ENCODE measurements at regions not wholly inside any gene's neighbourhood (a gene's known extent, or its start where the extent isn't known, plus 50 kb on each side); places are given as distances from the start of the nearest gene placed in this dataset.

DNA sequence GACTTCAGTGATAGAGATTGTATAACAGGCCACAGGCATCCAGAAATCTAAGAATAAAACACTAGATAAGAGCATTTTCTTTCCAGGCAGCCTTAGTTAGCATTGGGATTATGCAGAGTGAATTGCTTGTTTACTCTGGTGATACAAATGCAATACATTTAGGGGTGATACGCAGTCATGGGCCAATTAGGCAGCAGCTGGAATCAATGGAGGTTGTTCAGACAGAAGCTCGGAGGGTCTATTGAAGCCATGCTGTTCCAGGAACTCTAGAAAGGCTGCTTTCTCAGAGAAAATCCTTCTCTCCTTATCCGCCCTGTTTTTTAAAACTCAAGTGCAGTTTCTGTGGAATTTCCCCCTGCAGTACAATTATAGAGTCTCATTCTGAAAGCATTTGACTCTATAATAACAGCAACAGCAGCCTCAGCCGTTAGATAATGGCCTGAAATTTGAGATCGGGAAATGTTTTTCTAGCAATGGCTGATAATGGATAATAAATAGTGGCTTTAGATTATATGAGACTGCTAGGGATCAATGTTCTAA lies 364.3 kb upstream of the HS3ST5 start:
- no peak for FAIRE-seq
- Histone ChIP-seq H2AFZ (ENCODE audit: low read depth, low read length) (no peak overlapping the region), H3K4me1 (ENCODE audit: control insufficient read depth, extremely low read depth, insufficient read depth, low read length) (no peaks in the 10 kb centered on the region), H3K4me3 (replicated peaks in 1 of 3; ENCODE audit: insufficient read depth in 1 of 3, low read depth in 1 of 3, low read length in 3 of 3) (no peak overlapping the region), H3K9me3 (replicated peaks; ENCODE audit: control insufficient read depth, insufficient read depth, low read length) (no peaks in the 10 kb centered on the region), H4K20me1 (replicated peaks; ENCODE audit: control insufficient read depth, extremely low read depth, insufficient read depth, low read length) (no peaks in the 10 kb centered on the region), H3K27ac (ENCODE audit: insufficient read depth, low read depth, low read length) (no peak overlapping the region), H3K36me3 (ENCODE audit: control insufficient read depth in 2 of 2, extremely low read depth in 1 of 2, insufficient read depth in 2 of 2, low read length in 2 of 2) (no peaks in the 10 kb centered on the region), H3K9ac (replicated peaks; ENCODE audit: extremely low read depth, insufficient read depth, low read length) (no peak overlapping the region), H3K79me2 (ENCODE audit: control insufficient read depth, insufficient read depth, low read length) (no peaks in the 10 kb centered on the region), H3K9me1 (replicated peaks; ENCODE audit: control insufficient read depth, extremely low read depth, insufficient read depth, low read length) (no peaks in the 10 kb centered on the region), H3K27me3 (ENCODE audit: control insufficient read depth in 2 of 2, insufficient read depth in 2 of 2, low read length in 2 of 2) (no peaks in the 10 kb centered on the region), H3K4me2 (ENCODE audit: insufficient read depth, low read length) (no peak overlapping the region)
- POLR2A ChIA-PET: no interaction called here
- CTCF ChIA-PET: no interaction called here
- intact Hi-C loops (cut with micrococcal nuclease) (no loop called here), dilution Hi-C loops (cut with MboI; ENCODE audit: extremely low pct_ligation_motif_present, low sequenced_read_pairs) (no loop called here)
- BruUV-seq (replicated peaks): no TSS peak
- TF ChIP-seq EZH2 (IDR thresholded peaks at IDR 0.05; ENCODE audit: borderline replicate concordance, low read depth, low read length, severe bottlenecking) (no peak), POLR2A (IDR thresholded peaks at IDR 0.05; ENCODE audit: low read depth, low read length) (no peak), GATA2 (IDR thresholded peaks at IDR 0.05; ENCODE audit: insufficient read depth, insufficient read length, low read depth, low read length) (no peak), FOS (IDR thresholded peaks at IDR 0.05; ENCODE audit: borderline replicate concordance, insufficient read depth, low read length) (no peak), POLR2AphosphoS5 (IDR thresholded peaks at IDR 0.05; ENCODE audit: insufficient read depth, low read depth, low read length) (no peak), JUN (IDR thresholded peaks at IDR 0.05; ENCODE audit: borderline replicate concordance, insufficient read depth, insufficient read length, low read depth) (no peak), MYC (IDR thresholded peaks at IDR 0.05; ENCODE audit: low read depth, low read length) (no peak)
- TF ChIP-seq, protein P1, sequence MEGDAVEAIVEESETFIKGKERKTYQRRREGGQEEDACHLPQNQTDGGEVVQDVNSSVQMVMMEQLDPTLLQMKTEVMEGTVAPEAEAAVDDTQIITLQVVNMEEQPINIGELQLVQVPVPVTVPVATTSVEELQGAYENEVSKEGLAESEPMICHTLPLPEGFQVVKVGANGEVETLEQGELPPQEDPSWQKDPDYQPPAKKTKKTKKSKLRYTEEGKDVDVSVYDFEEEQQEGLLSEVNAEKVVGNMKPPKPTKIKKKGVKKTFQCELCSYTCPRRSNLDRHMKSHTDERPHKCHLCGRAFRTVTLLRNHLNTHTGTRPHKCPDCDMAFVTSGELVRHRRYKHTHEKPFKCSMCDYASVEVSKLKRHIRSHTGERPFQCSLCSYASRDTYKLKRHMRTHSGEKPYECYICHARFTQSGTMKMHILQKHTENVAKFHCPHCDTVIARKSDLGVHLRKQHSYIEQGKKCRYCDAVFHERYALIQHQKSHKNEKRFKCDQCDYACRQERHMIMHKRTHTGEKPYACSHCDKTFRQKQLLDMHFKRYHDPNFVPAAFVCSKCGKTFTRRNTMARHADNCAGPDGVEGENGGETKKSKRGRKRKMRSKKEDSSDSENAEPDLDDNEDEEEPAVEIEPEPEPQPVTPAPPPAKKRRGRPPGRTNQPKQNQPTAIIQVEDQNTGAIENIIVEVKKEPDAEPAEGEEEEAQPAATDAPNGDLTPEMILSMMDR (IDR thresholded peaks at IDR 0.05; ENCODE audit: extremely low read depth in 1 of 2, insufficient read depth in 1 of 2, low read depth in 1 of 2, low read length in 2 of 2): no peak
- TF ChIP-seq, protein P2, sequence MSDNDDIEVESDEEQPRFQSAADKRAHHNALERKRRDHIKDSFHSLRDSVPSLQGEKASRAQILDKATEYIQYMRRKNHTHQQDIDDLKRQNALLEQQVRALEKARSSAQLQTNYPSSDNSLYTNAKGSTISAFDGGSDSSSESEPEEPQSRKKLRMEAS (IDR thresholded peaks at IDR 0.05; ENCODE audit: insufficient read depth, insufficient read length): no peak
- DNase-seq (ENCODE audit: low read depth, low spot score): no peak
